ENCODE measurements at regions not wholly inside any gene's neighbourhood (a gene's known extent, or its start where the extent isn't known, plus 50 kb on each side); places are given as distances from the start of the nearest gene placed in this dataset.
"Not testable (repeated sequence)": the region's sequence is repeated elsewhere in the genome, so short reads cannot be mapped to it uniquely, and the experiment has no call there.

DNA sequence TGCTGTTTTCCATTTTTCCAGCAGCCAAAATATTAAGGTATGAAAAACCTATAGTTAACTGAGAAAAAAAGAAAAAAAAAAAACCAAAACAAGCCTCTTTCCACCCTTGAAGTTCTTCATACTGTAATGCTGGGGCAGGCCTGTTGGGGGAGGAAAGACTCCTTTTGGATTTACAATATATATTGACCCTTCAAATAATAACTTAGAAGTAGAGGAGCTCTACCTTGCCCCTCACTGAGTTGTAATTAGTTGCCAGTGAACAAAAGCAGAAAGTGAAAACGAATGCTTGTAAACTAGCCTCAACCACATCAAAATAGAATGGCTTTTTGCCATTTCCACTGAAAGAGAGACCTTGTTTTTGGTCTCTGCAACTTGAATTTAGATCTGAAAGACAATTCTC, 326.6 kb downstream of the NR2F2 start:
- TF ChIP-seq ZC3H10 (CRISPR knock-in tag; IDR thresholded peaks at IDR 0.05) (no peak), ZFP30 (CRISPR knock-in tag; IDR thresholded peaks at IDR 0.05) (no peak), ZFP3 (CRISPR knock-in tag; IDR thresholded peaks at IDR 0.05) (no peak), GLIS3 (CRISPR knock-in tag; IDR thresholded peaks at IDR 0.05) (no peak), CSRNP3 (CRISPR knock-in tag; IDR thresholded peaks at IDR 0.05) (no peak), RARB (CRISPR knock-in tag; IDR thresholded peaks at IDR 0.05) (no peak), ESRRG (CRISPR knock-in tag; IDR thresholded peaks at IDR 0.05) (no peak), ZNF8 (CRISPR knock-in tag; IDR thresholded peaks at IDR 0.05) (no peak)
- TF ChIP-seq, protein P1, sequence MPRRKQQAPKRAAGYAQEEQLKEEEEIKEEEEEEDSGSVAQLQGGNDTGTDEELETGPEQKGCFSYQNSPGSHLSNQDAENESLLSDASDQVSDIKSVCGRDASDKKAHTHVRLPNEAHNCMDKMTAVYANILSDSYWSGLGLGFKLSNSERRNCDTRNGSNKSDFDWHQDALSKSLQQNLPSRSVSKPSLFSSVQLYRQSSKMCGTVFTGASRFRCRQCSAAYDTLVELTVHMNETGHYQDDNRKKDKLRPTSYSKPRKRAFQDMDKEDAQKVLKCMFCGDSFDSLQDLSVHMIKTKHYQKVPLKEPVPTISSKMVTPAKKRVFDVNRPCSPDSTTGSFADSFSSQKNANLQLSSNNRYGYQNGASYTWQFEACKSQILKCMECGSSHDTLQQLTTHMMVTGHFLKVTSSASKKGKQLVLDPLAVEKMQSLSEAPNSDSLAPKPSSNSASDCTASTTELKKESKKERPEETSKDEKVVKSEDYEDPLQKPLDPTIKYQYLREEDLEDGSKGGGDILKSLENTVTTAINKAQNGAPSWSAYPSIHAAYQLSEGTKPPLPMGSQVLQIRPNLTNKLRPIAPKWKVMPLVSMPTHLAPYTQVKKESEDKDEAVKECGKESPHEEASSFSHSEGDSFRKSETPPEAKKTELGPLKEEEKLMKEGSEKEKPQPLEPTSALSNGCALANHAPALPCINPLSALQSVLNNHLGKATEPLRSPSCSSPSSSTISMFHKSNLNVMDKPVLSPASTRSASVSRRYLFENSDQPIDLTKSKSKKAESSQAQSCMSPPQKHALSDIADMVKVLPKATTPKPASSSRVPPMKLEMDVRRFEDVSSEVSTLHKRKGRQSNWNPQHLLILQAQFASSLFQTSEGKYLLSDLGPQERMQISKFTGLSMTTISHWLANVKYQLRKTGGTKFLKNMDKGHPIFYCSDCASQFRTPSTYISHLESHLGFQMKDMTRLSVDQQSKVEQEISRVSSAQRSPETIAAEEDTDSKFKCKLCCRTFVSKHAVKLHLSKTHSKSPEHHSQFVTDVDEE (CRISPR knock-in tag; IDR thresholded peaks at IDR 0.05), result no peak
- no peak for ATAC-seq

DNA sequence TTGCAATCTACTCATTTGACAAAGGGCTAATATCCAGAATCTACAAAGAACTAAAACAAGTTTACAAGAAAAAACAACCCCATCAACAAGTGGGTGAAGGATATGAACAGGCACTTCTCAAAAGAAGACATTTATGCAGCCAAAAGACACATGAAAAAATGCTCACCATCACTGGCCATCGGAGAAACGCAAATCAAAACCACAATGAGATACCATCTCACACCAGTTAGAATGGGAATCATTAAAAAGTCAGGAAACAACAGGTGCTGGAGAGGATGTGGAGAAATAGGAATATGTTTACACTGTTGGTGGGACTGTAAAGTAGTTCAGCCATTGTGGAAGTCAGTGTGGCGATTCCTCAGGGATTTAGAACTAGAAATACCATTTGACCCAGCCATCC, 336.5 kb downstream of the NR2F2 start:
- not testable (repeated sequence) for ATAC-seq

DNA sequence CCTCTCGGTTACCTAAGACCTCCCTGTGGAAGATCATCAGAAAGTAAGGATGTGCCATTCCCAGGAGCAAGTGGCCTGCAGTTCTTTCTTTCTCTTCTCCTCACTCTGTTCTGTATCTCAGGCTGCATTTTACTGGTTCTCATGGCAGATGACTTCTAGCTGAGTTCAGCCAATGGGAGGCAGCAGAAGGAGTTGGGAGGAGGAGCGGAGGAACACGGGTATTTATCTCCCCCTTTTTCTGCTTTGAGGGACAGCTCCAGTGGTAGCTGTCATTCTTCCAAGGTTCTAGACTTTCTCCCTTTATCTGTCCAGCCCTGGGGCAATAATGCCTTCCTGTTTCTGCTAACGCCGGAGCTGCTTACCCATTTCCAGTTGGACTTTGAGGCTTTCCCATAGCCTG, 339.9 kb downstream of the NR2F2 start:
- no peak for TF ChIP-seq CSDC2 (CRISPR knock-in tag; IDR thresholded peaks at IDR 0.05)
- TF ChIP-seq ISL1 (CRISPR knock-in tag; IDR thresholded peaks at IDR 0.05), result no peak
- no peak for TF ChIP-seq GLIS3 (CRISPR knock-in tag; IDR thresholded peaks at IDR 0.05)
- no peak for TF ChIP-seq ZFP30 (CRISPR knock-in tag; IDR thresholded peaks at IDR 0.05)
- TF ChIP-seq ARNTL (CRISPR knock-in tag; IDR thresholded peaks at IDR 0.05; ENCODE audit: borderline replicate concordance, low read depth), result no peak
- no peak for TF ChIP-seq SNAI2 (CRISPR knock-in tag; IDR thresholded peaks at IDR 0.05)
- no peak for TF ChIP-seq ZNF565 (CRISPR knock-in tag; conservative IDR thresholded peaks at IDR 0.05; ENCODE audit: low read depth)

DNA sequence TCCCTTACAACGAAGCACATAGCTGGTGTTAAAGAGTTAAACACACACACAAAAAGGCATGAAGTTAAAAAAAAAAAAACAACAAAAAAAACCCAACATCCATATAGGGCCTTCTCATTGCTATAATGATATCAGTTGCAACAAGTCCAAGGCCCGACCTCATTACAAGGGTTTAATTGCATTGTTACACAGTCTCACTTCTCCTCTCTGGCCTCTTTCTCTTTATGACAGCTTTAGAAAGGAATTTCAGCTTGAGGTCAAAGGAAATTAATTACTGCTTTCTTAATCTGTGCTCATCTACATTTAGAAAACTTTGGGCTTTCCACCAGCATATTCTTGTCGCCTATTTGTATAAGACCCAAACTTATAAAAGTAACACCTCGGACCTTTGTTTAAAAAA, 342.1 kb downstream of the NR2F2 start:
- no peak for TF ChIP-seq ARNTL (CRISPR knock-in tag; IDR thresholded peaks at IDR 0.05; ENCODE audit: borderline replicate concordance, low read depth)
- no peak for TF ChIP-seq ZNF70 (CRISPR knock-in tag; IDR thresholded peaks at IDR 0.05)
- TF ChIP-seq CSRNP3 (CRISPR knock-in tag; IDR thresholded peaks at IDR 0.05), result no peak
- TF ChIP-seq, protein P1 (CRISPR knock-in tag; IDR thresholded peaks at IDR 0.05), result no peak
- no peak for TF ChIP-seq RARB (CRISPR knock-in tag; IDR thresholded peaks at IDR 0.05)
- no peak for TF ChIP-seq SNAI2 (CRISPR knock-in tag; IDR thresholded peaks at IDR 0.05)
- TF ChIP-seq BACH2 (CRISPR knock-in tag; IDR thresholded peaks at IDR 0.05; ENCODE audit: borderline replicate concordance), result no peak
- no peak for ATAC-seq

More for the DNA sequence above, 339.9 kb downstream of the NR2F2 start:
- ATAC-seq, result no peak

DNA sequence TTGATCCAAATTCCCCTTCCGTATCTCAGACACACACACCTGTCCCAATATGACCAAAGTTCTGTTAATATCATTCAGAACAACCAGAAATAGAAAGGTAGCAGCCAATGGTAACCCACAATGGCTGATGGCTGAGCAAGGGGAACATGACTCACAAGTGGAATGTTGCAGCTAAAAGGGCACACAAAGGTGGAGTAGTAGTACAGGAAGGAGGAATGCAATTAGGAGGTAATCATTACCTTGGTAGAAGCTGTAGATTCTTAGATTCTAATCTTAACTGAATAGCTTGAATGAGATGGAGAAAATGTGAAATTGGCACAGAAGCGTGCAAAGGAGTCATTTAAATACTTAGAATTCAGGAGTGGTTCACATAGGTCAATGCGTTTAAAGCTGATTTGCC, 347.9 kb downstream of the NR2F2 start:
- no peak for ATAC-seq
- TF ChIP-seq BACH2 (CRISPR knock-in tag; IDR thresholded peaks at IDR 0.05; ENCODE audit: borderline replicate concordance) (no peak), RARB (CRISPR knock-in tag; IDR thresholded peaks at IDR 0.05) (no peak), ZC3H10 (CRISPR knock-in tag; IDR thresholded peaks at IDR 0.05) (no peak), ARNTL (CRISPR knock-in tag; IDR thresholded peaks at IDR 0.05; ENCODE audit: borderline replicate concordance, low read depth) (no peak), ESRRG (CRISPR knock-in tag; IDR thresholded peaks at IDR 0.05) (no peak)
- TF ChIP-seq, protein P2, sequence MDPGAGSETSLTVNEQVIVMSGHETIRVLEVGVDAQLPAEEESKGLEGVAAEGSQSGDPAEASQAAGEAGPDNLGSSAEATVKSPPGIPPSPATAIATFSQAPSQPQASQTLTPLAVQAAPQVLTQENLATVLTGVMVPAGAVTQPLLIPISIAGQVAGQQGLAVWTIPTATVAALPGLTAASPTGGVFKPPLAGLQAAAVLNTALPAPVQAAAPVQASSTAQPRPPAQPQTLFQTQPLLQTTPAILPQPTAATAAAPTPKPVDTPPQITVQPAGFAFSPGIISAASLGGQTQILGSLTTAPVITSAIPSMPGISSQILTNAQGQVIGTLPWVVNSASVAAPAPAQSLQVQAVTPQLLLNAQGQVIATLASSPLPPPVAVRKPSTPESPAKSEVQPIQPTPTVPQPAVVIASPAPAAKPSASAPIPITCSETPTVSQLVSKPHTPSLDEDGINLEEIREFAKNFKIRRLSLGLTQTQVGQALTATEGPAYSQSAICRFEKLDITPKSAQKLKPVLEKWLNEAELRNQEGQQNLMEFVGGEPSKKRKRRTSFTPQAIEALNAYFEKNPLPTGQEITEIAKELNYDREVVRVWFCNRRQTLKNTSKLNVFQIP (CRISPR knock-in tag; IDR thresholded peaks at IDR 0.05; ENCODE audit: borderline replicate concordance, low read depth), result no peak

All from SK-N-SH treated with all-trans-retinoic acid at 6 μM for 48 hours (cell line).